ENCODE measurements at regions not wholly inside any gene's neighbourhood (a gene's known extent, or its start where the extent isn't known, plus 50 kb on each side); places are given as distances from the start of the nearest gene placed in this dataset.
"Not testable (repeated sequence)": the region's sequence is repeated elsewhere in the genome, so short reads cannot be mapped to it uniquely, and the experiment has no call there.

DNA sequence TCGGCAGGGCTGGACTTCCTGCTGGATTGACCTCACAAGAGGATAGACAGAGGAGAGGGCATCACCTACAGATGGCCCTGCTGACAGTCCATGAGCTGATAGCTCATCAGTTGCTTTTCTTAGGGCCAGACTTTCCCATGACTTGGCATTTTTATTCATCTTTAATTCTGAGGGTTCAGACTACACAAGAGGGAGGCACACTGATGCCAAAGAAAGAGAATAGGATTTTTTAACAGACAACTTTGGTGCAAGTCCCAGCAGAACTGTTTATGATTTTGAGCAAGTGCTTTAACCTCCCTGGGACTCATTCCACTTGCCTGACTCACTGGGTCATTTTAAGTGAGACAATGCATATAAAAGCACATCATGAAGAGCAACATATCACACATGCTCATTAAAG is 299.2 kb downstream of the INSIG2 start:
- DNase-seq (ENCODE audit: low spot score): no peak

DNA sequence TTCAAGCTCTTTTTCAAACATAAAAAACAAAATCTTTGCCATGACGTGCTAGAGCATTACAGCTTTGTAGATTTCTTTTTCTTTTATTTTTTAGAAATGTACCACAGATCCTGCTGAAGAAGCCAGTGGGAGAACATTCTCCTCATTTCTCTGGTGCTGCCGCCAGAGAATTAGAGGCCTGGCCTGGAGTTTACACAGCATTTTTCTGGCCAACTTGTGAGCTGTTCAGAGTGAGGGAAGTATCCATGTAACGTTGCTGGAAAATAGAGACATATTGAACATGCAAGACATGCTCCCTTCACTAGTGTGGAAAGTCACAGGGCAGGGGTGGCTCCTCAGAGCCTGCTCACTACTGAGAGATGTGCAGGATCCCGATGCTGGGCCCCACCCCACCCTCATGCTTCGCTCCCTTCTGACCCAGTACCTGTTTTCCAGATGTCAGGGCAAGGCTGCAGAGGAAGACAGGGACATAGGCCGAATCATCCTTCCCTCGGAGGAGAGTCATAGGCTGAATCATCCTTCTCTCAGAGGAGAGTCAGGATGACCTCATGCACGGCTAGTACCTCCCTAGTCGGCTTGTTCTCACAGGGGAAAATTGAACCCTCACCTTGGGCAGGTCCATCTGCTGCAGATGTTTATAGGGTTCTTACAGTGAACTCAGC is 298.5 kb downstream of the INSIG2 start:
- DNase-seq (ENCODE audit: low spot score): no peak

DNA sequence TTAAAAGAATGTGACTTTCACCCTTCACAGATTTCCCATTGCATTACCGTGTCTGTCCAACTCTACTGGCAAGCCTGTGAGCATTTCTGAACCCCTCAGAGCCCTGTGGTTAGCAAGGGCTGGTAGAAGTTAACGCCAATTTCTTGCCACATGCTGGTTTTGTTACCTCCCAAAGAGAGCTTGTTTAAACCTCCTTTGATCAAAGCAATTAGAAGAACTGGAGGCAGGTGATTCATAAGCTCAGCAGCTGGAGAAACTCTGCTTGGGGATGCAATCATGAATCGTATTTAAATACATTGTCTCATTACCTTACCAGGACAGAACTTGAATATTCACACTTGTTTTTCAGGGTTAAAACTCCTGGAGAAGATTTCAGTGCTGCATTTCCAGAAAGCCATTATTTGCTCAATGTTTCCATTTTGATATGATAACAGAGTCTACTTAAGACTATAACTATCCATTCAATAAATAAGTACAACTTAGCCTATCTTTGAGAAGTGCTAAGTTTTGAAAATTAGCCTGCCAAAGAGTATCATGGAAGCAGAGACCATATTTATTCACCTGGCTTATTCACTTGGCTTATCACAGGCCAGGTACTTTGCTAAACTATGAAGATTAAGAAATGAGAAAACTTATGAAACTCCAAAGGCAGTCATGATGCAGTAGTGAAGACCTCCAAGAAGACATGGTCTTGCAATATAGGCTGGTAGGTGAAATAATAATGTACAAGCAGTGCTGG is 292.8 kb downstream of the INSIG2 start:
- no peak for DNase-seq (ENCODE audit: low spot score)

DNA sequence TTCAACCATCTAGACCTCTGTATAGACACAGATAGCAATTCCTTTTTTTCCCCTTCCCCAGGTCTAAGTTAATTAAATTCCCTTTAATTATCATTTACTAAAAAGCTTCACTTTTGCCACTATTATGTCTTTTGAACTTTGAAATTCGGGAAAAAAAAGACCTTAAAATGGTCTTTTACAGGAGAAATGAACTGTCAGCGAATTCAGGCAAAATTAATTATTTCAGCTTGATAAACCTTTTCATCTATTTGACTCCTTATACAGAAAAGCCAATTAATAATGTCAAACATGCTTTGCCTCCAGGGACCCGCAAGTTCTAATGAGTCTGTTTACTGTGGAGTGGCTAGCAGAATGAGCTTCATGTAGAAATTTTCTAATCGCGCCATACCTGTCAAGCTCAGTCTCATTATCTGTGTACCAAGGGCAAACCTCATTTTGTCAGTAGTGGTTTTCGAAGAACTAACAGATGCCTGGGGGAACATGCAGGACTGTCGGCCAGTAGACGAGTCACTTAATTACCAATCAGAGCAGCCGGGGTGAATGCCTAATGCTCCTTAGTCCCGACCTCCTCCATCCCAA is 287.7 kb downstream of the INSIG2 start:
- no peak for DNase-seq (ENCODE audit: low spot score)

DNA sequence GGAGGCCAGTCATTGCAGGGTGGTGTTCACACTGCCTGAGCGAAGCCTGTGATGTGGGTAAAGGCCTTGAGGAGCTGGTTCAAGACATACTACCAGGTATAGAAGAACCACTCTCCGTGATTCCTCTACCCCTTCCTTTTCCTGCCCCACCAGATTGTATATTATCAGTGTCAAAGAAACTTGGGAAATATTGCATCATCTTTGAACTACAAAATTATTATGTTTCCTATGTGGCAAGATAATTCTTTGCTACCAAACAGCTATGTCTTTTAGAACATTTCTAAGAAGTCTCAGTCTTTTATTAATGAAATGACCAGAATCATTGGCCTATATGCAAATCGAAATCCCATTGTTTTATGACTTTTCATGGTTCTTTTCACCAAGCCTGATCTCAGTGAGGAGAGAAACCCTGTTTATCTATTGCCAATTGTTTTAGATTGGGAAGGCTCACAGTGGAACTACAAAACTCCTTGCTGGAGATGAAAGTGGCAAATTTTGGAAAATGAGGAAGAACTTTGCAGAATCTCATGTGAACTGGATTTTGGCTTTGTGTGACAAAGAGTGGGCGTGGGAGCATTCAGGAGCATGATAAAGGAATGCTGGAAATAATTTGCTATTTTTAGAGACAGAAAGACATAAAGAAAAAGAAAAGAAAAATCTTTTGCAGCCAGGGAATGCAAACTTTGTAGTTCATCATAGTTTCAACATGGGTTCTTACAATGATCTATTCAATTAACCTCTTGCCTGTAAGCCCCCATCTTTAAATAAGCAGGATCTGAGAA is 286.9 kb downstream of the INSIG2 start:
- no peak for DNase-seq (ENCODE audit: low spot score)

DNA sequence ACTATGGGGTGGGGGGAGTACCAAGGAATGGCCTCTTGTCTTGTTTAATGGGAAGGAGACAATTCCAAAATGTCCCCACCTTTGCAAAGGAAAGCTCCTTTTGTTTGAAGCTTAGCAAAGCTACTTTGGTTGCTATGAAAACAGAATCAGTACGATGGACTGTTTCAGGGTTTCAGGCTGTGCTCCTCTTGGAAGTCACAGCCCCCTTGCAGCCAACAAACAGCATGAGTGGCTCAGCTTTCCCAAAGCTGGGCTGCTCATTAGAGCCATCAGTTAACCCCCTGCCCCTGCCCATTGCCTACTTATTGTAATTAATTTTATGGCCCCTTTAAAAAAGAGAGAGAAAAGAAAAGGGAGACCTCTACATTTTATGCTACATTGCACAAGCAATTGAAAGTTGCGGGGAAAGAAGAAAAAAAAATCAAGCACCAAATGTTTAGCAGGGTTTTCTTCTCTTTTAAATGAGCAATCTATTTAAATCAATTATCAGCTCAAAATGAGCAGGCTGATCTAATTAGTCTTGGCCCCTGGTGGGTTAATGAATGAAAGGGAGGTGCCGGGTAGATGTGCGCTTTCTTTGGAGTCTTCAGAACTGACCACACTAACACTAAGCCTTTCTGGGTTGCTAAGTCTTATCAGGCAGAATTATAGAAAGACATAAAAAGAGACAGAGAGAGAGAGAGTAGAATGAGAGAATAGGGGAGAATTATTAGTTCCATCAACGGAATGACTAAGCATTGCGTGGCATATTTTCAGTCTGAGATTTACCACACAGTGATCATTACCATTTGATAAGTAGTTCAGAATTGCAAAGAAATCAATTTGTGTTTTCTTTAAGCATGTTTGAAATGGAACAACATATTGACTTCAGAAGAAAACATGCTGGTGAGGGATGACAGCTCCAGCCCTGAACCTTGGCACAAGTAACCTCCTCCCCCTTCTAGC is 284.9 kb downstream of the INSIG2 start:
- DNase-seq (ENCODE audit: low spot score): no peak

DNA sequence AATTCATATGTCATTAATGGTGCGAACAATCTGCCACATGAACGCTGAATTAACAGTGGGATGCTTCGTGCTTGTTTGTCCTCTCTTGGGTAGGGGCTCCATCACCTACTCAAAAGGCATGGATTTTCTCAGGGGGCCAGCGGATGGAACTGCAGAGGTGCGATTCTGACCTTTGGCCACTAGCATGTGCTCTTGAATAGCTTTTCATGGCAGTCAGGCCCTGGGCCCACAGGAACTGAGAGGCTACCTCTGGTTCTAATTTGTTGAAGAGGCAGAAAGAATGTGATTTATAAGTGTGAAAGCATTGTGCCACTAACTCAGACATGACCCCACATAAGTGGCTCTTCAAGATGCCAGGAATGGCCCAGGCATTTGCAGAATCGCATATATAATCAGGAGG is 283.2 kb downstream of the INSIG2 start:
- no peak for DNase-seq (ENCODE audit: low spot score)

DNA sequence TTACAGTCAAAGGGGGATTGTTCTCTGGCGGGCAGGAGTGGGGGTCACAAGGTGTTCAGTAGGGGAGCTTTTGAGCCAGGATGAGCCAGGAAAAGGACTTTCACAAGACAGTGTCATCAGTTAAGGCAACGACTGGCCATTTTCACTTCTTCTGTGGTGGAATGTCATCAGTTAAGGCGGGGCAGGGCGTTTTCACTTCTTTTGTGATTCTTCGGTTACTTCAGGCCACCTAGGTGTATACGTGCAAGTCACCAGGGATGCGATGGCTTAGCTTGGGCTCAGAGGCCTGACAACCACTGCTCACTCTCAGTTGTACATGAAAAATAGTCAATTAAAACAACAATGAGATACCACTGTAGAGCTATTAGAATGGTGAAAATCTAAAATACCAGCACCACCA is 281.2 kb downstream of the INSIG2 start:
- DNase-seq (ENCODE audit: low spot score): not testable (repeated sequence)

DNA sequence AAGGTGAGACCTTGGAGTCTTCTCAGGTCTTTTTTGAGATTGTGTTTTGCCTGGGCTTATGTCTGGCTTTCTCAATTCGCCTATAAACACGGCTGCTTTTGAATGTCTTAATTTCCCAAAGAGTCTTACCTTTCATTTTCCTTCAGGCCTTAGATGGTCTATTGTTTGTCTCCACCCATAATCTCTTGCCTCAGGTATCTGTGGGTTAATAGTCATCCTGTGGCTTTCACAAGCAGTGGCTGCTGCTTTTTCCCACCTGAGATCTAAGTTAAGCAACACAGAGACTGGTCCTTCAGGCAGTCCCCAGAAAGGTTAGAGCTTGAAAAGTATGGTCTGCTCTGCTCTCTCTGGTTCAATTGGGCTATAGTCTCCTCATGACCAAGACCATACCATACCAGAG is 275.3 kb downstream of the INSIG2 start:
- no peak for DNase-seq (ENCODE audit: low spot score)

DNA sequence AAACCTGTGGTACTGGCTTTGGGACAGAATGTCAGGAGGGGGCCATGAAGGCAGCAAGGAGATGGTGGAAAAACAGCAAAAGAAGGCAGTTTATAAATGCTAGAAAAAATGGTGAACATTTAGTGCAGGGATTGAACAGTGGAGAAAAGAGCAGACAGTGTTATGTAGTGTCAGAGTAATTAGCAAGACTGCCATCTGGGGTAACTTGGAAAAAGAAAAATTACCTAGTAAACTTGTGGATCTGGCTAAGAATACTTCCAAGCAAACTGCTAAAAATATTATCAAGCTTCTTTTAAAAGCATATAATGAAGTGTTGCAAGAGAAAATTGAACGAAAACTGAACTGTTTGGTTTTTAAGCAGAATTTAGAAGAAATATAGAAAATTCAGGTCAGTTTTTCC is 267.8 kb downstream of the INSIG2 start:
- no peak for DNase-seq (ENCODE audit: low spot score)

DNA sequence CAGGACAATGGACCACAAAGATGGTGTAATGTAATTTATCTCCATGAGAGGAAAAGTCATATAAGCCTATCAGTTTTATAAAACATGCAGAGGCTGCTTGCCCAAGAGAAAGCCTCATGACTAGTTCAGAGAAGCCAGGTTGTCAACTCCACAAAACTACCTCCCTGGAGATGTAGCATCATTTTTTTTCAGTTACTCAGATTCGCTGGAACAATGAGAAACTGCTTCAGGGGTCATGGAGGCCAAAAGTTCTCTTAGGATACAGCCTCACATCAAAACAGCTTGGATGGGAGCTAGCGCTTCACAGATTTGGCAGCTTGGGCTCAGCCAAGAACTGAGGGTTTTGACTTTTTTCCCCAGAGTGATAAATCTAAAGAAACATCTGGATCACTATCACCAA is 263.5 kb downstream of the INSIG2 start:
- no peak for DNase-seq (ENCODE audit: low spot score)

DNA sequence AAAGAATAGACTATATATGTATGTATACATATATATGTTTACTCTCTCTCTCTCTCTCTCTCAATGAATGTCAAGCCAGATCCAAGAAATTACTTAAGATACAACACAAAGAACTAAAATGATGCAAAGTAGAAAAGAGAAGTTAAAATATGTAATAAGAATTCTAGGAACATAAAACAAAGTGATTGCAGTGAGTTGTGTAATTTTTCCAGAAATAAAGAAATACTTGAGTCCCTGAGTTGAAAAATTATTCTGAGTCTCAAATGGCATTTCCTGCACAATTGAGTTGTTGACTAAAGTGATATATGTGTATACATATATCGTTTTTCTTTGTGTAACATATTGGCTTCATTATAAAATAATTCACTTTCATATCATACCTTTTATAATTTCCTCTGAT is 262.4 kb downstream of the INSIG2 start:
- DNase-seq (ENCODE audit: low spot score): no peak

DNA sequence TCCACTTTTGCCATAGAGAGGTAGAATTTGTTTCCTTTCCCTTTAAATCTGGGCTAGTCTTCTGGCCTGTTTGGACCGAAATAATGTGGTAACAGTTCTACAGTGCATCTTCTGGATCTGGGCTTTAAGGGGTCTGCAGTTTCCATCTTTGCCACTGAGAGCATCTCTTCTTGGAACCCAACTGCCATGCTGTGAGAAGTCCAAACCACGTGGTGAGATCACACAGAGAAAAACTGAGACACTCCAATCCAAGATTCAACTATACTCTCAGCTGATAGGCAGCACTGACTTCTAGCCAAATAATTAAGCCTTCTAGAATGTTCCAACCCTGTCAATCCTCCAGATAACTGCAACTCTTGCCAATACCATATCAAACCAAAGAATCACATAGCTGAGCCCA is 261.1 kb downstream of the INSIG2 start:
- DNase-seq (ENCODE audit: low spot score): no peak

DNA sequence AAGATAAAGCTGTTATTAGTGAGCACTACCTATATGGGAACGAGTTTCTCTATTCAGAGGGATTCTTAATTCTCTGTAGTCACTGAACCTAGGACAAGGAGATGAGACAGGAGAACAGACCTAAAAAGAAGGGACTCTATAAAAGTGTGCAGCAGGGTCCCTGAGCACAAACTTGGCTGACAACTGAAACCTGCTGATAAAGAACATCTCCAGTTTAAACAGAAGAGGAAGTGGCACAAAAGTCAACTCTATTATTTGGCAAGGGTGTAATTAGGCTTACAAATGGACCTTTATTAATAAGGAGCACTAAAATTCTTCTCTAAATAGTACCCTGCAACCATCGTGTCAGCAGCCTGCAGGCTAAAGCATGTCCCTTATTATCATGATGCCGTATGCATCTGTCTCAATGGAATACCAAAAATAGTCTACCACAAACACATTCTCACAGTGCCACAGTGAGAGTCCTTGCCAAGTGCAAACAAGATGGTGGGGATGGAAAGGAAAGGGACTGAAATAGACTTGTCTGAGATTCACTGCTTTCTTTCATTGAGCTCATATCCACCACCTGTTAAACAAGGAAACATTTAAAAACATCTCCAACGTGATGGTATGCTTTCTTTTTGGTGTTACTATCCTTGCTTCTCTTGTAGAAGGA is 260.2 kb downstream of the INSIG2 start:
- no peak for DNase-seq (ENCODE audit: low spot score)

DNA sequence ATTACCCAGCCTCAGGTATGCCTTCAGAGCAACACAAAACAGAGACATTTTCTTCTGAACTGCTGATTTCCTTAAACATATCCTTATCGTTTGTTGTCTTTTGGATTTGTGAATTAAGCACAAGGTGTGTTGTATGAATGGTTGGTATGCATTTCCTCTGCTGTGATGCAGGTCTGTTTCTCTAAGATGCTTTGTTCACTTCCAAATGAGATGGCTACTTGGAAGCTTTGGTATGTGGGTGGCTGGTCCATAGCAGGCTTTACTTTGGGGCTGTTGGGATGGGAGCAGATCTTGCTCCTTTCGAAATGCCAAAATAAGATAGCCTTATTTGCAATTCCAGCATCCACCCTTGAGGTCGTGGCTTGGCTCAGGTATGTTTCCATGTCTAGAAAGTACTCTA is 257.2 kb downstream of the INSIG2 start:
- no peak for DNase-seq (ENCODE audit: low spot score)

DNA sequence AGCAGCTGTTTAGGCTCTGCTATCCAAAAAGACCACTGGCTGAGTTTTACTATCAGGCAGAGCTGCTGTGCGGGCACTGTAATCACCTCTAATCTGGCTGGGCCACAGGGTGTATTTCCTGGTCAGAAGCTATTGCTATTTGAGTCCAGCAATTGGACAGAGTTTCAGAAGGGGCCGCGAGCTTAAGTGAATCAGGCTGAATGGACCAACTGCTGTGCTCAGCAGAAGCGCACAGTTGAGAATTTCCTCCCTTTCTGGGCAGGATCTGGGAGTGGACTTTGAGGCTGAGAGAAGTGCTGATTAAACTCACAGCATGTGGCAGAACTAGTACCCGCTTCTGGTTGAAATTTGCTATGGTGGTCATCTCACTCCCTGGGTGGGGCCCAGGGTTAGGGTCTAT is 251.8 kb downstream of the INSIG2 start:
- no peak for DNase-seq (ENCODE audit: low spot score)

DNA sequence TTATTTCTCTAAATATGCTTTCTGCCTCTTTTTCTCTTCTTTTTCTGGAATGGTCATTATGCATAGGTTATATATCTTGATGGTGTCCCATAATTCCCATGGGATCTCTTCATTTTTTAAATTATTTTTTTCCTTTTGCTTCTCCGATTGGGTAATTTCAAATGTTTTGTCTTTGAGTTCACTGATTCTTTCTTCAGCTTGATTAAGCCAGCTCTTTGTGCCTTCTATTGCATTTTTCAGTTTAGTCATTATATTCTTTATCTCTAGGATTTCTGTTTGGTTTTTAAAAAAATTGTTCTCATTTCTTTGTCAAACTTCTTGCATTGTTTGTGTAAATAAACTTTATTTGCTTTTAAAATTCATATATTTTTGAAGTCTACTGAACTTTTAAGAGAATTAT is 251.1 kb downstream of the INSIG2 start:
- no peak for DNase-seq (ENCODE audit: low spot score)

DNA sequence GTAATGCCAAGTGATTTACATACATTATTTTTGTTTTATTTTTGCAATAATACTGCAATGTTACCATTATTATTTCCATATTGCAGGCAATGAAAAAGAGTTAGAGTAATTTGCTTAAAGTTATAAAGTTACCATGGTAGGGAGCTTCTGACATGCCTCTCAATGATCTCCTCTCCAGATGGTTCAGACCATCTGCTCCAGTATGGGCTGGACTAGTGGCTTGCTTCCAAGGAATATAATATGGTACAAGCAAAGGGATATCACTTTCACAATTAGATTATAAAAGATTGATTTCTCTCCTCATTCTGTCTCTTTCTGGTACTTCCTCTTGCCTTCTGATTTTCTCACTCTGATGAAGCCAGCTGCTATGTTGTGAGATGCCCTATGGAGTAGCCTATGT is 245.4 kb downstream of the INSIG2 start:
- DNase-seq (ENCODE audit: low spot score): no peak

DNA sequence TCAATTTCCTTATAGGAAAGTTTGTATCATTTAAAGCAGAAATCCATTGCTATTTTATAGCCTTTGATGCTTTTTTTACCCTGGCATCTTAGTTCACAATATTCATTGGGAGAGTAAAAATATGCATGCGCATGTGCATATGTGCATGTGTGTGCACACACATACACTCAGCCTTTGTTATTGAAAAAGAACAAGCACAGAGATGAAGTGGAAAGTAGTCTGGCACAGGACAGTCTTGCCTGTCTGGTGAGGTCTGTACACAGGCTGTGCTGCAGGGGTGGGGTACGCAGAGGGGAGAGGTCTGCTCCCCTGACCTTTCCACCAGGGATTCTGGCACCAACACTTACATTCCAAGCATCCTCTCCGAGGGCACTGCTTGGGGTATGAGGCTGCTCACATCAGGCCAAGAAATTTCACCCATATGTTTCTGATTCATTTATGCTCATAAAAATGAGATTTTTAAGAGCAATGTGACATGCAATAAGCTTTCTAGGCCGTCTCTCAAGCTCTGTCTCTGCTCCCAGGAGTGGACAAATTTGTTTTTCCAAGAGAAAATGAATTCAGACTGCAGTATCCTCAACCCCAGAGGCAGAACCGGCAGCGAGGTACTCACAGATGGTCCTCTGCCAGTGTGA is 237.2 kb downstream of the INSIG2 start:
- DNase-seq (ENCODE audit: low spot score): no peak

DNA sequence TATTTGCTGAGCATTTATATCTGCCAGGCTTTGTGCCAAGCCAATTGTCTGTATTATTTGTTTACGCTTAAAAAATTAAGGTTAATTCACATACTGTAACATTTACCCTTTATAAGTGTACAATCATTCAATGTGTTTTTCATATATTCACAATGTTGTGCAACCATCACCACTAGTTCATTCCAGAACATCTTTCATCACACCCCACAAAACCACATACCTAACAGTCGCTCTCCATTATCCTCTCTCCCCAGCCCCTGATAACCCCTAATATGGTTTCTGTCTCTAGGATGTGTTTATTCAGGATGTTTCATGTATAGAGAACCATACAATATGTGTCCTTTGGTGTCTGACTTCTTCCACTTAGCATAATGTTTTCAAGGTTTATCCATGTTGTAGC is 234.1 kb downstream of the INSIG2 start:
- DNase-seq (ENCODE audit: low spot score): no peak
